Suppressor macrophage treated with lipopolysaccharide for 4 hours (primary cell): ENCODE measurements at regions not wholly inside any gene's neighbourhood (a gene's known extent, or its start where the extent isn't known, plus 50 kb on each side); places are given as distances from the start of the nearest gene placed in this dataset.
"Not testable (repeated sequence)": the region's sequence is repeated elsewhere in the genome, so short reads cannot be mapped to it uniquely, and the experiment has no call there.

Source experiments
- DNase-seq: peaks from one replicate; pipeline ENCODE4 v3.0.0-alpha.2; 2020

- not testable (repeated sequence) for DNase-seq
Observed at GRCh38 chr16:79881107-79881506, 280.6 kb upstream of the MAF start.

GRCh38 chr16:79876332-79876730 is 275.8 kb upstream of the MAF start:
- DNase-seq = no peak

- DNase-seq = no peak
Observed at GRCh38 chr16:79874391-79874790, 273.9 kb upstream of the MAF start.

GRCh38 chr16:79873825-79874224 is 273.3 kb upstream of the MAF start:
- DNase-seq = no peak

GRCh38 chr16:79871906-79872305 is 271.4 kb upstream of the MAF start:
- DNase-seq = no peak

- no peak for DNase-seq
Observed at GRCh38 chr16:79870016-79870886, 269.7 kb upstream of the MAF start.

- no peak for DNase-seq
Observed at GRCh38 chr16:79869304-79870015, 268.9 kb upstream of the MAF start.

GRCh38 chr16:79868841-79869240 is 268.3 kb upstream of the MAF start:
- DNase-seq = no peak

GRCh38 chr16:79867425-79867997 is 267.0 kb upstream of the MAF start:
- no peak for DNase-seq

GRCh38 chr16:79865918-79866317 is 265.4 kb upstream of the MAF start:
- DNase-seq = no peak

- no peak for DNase-seq
Observed at GRCh38 chr16:79864781-79865391, 264.3 kb upstream of the MAF start.

- DNase-seq = no peak
Observed at GRCh38 chr16:79864032-79864780, 263.7 kb upstream of the MAF start.

- DNase-seq = no peak
Observed at GRCh38 chr16:79863128-79864031, 262.8 kb upstream of the MAF start.

- no peak for DNase-seq
Observed at GRCh38 chr16:79862601-79863000, 262.1 kb upstream of the MAF start.

- DNase-seq = peak; percentile 1
Observed at GRCh38 chr16:79856581-79856980, 256.0 kb upstream of the MAF start.

GRCh38 chr16:79850348-79850747 is 249.8 kb upstream of the MAF start:
- DNase-seq = no peak

GRCh38 chr16:79849119-79849518 is 248.6 kb upstream of the MAF start:
- DNase-seq = no peak

GRCh38 chr16:79848719-79849118 is 248.2 kb upstream of the MAF start:
- no peak for DNase-seq

GRCh38 chr16:79847569-79847968 is 247.0 kb upstream of the MAF start:
- no peak for DNase-seq

- no peak for DNase-seq
Observed at GRCh38 chr16:79847101-79847500, 246.6 kb upstream of the MAF start.

GRCh38 chr16:79845734-79846135 is 245.2 kb upstream of the MAF start:
- DNase-seq = no peak
